CD4-positive, CD25-positive, alpha-beta regulatory T cell (primary cell): ENCODE measurements at regions not wholly inside any gene's neighbourhood (a gene's known extent, or its start where the extent isn't known, plus 50 kb on each side); places are given as distances from the start of the nearest gene placed in this dataset.
A peak's percentile ranks its signal among the peaks of the same experiment; 100 is the strongest.

Experiments
- ATAC-seq, 2 donors: fragments of 150-1000 bp; cut with Tn5 transposase; one replicate each; pipeline ENCODE4 v1.10.0; 2021; ENCODE audit warnings: low read depth in 2 of 2, moderate number of reproducible peaks in 2 of 2, moderate library complexity in 1 of 2
- DNase-seq, 3 donors: peaks; one replicate each; pipeline versions ENCODE4 v3.0.0 to v3.0.0-alpha.2; 2012 to 2022; ENCODE audit warnings: mixed read lengths in 1 of 3
- H3K27ac ChIP-seq: one replicate; pipeline ENCODE4 v1.7.0; 2013; ENCODE audit warnings: mild to moderate bottlenecking, low read length; ENCODE audit not compliant: insufficient read depth, poor library complexity, severe bottlenecking
- H3K27me3 ChIP-seq: one replicate; pipeline ENCODE4 v1.7.0; 2013; ENCODE audit warnings: low read length; ENCODE audit not compliant: control insufficient read depth, insufficient read depth
- H3K36me3 ChIP-seq: one replicate; pipeline ENCODE4 v1.7.0; 2013; ENCODE audit warnings: mild to moderate bottlenecking, low read length, moderate library complexity; ENCODE audit not compliant: control insufficient read depth, insufficient read depth
- H3K4me1 ChIP-seq: 2 replicates; pipeline ENCODE4 v1.7.0; 2013; ENCODE audit warnings: mild to moderate bottlenecking, low read length; ENCODE audit not compliant: insufficient read depth, control insufficient read depth, poor library complexity, severe bottlenecking
- H3K4me3 ChIP-seq: one replicate; pipeline ENCODE4 v1.7.0; 2013; ENCODE audit warnings: low read depth, mild to moderate bottlenecking, low read length, moderate library complexity
- H3K9me3 ChIP-seq, 2 experiments: 1 replicate in 1 of 2; 2 replicates in 1 of 2; pipeline ENCODE4 v1.7.0; 2013; ENCODE audit warnings: low read length in 2 of 2, mild to moderate bottlenecking in 1 of 2, moderate library complexity in 1 of 2; ENCODE audit not compliant: control insufficient read depth in 2 of 2
- H3K27ac Mint-ChIP-seq, 3 donors: one replicate each; pipeline ENCODE4 v1.8.0; 2020 to 2022; ENCODE audit warnings: mild to moderate bottlenecking in 3 of 3, mixed read lengths in 3 of 3, moderate library complexity in 2 of 3
- H3K27me3 Mint-ChIP-seq: one replicate; pipeline ENCODE4 v1.8.0; 2022; ENCODE audit warnings: mild to moderate bottlenecking, mixed read lengths
- H3K36me3 Mint-ChIP-seq: one replicate; pipeline ENCODE4 v1.8.0; 2020; ENCODE audit warnings: mixed read lengths
- H3K4me1 Mint-ChIP-seq, 4 donors: one replicate each; pipeline ENCODE4 v1.8.0; 2020 to 2022; ENCODE audit warnings: mixed read lengths in 4 of 4, mild to moderate bottlenecking in 1 of 4
- H3K4me3 Mint-ChIP-seq, 4 donors: one replicate each; pipeline ENCODE4 v1.8.0; 2020 to 2022; ENCODE audit warnings: mild to moderate bottlenecking in 4 of 4, mixed read lengths in 4 of 4, moderate library complexity in 3 of 4
- H3K9me3 Mint-ChIP-seq, 7 donors: one replicate each; pipeline ENCODE4 v1.8.0; 2020 to 2022; ENCODE audit warnings: mixed read lengths in 7 of 7, mild to moderate bottlenecking in 3 of 7, moderate library complexity in 2 of 7

GRCh38 chr1:198096390-198096789, 60.4 kb upstream of the NEK7 start:
- H3K36me3 ChIP-seq = no peaks in the 10 kb centered on the region
- Mint-ChIP-seq H3K27me3 (peaks cover 4% of the 10 kb centered on the region), H3K27ac (no peak overlapping the region), H3K36me3 (no peaks in the 10 kb centered on the region), H3K4me3 (no peak overlapping the region), H3K9me3 (peaks cover 0 to 4% (median 0%) of the 10 kb centered on the region in 7 donors), H3K4me1 (no peaks in the 10 kb centered on the region)
- no peaks in the 10 kb centered on the region for H3K9me3 ChIP-seq
- no peak for ATAC-seq
- no peak overlapping the region for H3K4me3 ChIP-seq
- DNase-seq = no peak
- H3K4me1 ChIP-seq = no peaks in the 10 kb centered on the region
- H3K27ac ChIP-seq = no peak overlapping the region
- peaks cover 12% of the 10 kb centered on the region for H3K27me3 ChIP-seq

DNA sequence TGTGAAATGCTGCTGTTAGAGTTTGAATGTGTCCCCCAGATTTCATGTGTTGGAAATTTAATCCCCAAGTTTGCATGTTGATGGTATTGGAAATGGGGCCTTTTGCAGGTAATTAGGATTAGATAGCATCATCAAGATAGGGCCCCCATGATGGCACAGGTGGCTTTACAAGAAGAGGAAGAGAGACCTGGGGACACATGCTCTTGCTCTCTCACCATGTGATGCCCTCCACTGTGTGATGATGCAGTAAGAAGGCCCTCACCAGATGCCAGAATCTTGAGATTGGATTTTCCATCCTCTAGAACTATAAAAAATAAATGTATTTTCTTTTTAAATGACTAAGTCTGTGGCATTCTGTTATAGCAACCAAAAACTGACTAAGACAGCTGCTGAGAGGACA, 57.0 kb upstream of the NEK7 start:
- Mint-ChIP-seq H3K9me3 (peaks cover 0 to 4% (median 0%) of the 10 kb centered on the region in 7 donors), H3K4me1 (peaks cover 0 to 5% (median 1%) of the 10 kb centered on the region in 4 donors), H3K27ac (no peak overlapping the region), H3K4me3 (no peak overlapping the region), H3K36me3 (no peaks in the 10 kb centered on the region), H3K27me3 (peaks cover 4% of the 10 kb centered on the region)
- Histone ChIP-seq H3K36me3 (no peaks in the 10 kb centered on the region), H3K27me3 (peaks cover 12% of the 10 kb centered on the region), H3K4me3 (no peak overlapping the region), H3K27ac (no peak overlapping the region), H3K9me3 (no peaks in the 10 kb centered on the region), H3K4me1 (no peaks in the 10 kb centered on the region)
- no peak for ATAC-seq
- DNase-seq = no peak

DNA sequence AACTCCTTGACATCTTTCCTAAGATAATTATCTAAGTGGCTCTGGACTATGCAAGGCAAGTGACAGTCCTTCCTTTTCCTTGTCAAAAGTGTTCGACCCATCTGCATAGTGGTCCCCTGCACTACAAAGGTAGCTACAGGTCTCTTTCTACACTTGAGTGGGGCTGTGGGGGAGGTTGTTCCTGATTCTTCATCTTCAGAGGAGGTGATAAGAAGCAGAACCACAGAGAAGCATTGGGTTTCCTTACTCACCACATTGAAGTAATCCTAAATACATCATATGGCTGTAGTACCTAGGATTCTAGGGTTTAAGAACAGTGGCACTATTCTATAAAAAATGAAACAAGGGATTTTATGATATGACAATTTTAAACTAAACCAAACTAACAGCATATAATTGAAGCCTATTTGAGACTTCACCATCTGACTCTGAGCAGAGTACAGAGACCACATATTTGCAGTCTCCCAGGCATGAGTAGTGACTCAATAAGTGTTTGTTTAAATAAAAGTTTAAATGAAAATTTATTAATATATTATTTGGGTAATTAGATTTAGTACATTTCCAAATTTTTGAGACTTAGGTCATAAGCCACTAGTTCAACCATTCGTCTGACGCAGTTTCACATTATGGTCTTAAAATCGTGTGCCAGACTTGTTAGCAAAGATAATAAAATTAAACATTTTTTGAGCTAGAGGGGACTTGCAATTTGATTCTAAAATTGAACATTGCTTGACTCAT, 54.9 kb upstream of the NEK7 start:
- no peak for ATAC-seq
- Mint-ChIP-seq H3K4me3 (no peak overlapping the region), H3K9me3 (peaks cover 0 to 1% (median 0%) of the 10 kb centered on the region in 7 donors), H3K27me3 (peaks cover 11% of the 10 kb centered on the region), H3K4me1 (peaks cover 0 to 5% (median 1%) of the 10 kb centered on the region in 4 donors), H3K36me3 (no peaks in the 10 kb centered on the region), H3K27ac (no peak overlapping the region)
- no peaks in the 10 kb centered on the region for H3K36me3 ChIP-seq
- H3K27me3 ChIP-seq = peaks cover 10% of the 10 kb centered on the region
- no peak overlapping the region for H3K4me3 ChIP-seq
- H3K27ac ChIP-seq = no peak overlapping the region
- no peak for DNase-seq
- no peaks in the 10 kb centered on the region for H3K4me1 ChIP-seq
- H3K9me3 ChIP-seq = no peaks in the 10 kb centered on the region

- H3K27me3 ChIP-seq = peaks cover 14% of the 10 kb centered on the region
- H3K36me3 ChIP-seq = no peaks in the 10 kb centered on the region
- DNase-seq (peak in 1 of 3 donors; percentile 14), ATAC-seq (no peak)
- no peak overlapping the region for H3K27ac ChIP-seq
- no peaks in the 10 kb centered on the region for H3K9me3 ChIP-seq
- Mint-ChIP-seq H3K4me3 (no peak overlapping the region), H3K9me3 (peaks cover 0 to 1% (median 0%) of the 10 kb centered on the region in 7 donors), H3K27ac (no peak overlapping the region), H3K36me3 (no peaks in the 10 kb centered on the region), H3K27me3 (peaks cover 11% of the 10 kb centered on the region), H3K4me1 (peaks cover 0 to 5% (median 1%) of the 10 kb centered on the region in 4 donors)
- no peak overlapping the region for H3K4me3 ChIP-seq
- no peaks in the 10 kb centered on the region for H3K4me1 ChIP-seq
Observed at GRCh38 chr1:198102454-198102827, 54.4 kb upstream of the NEK7 start.

GRCh38 chr1:198105185-198105584, 51.6 kb upstream of the NEK7 start:
- Histone ChIP-seq H3K27me3 (peaks cover 6% of the 10 kb centered on the region), H3K9me3 (no peaks in the 10 kb centered on the region), H3K27ac (no peak overlapping the region), H3K4me1 (no peaks in the 10 kb centered on the region), H3K36me3 (no peaks in the 10 kb centered on the region), H3K4me3 (no peak overlapping the region)
- ATAC-seq = no peak
- DNase-seq = no peak
- H3K4me1 Mint-ChIP-seq = peaks cover 0 to 5% (median 1%) of the 10 kb centered on the region in 4 donors
- H3K4me3 Mint-ChIP-seq = no peak overlapping the region
- peak overlapping the region in 1 of 3 donors; percentile 76 for H3K27ac Mint-ChIP-seq
- peaks cover 11% of the 10 kb centered on the region for H3K27me3 Mint-ChIP-seq
- peaks cover 0 to 2% (median 0%) of the 10 kb centered on the region in 7 donors for H3K9me3 Mint-ChIP-seq
- no peaks in the 10 kb centered on the region for H3K36me3 Mint-ChIP-seq

GRCh38 chr1:198106011-198106410, 50.8 kb upstream of the NEK7 start:
- H3K4me1 ChIP-seq = no peaks in the 10 kb centered on the region
- DNase-seq = no peak
- H3K27ac Mint-ChIP-seq = no peak overlapping the region
- H3K36me3 Mint-ChIP-seq = no peaks in the 10 kb centered on the region
- H3K9me3 Mint-ChIP-seq = peaks cover 0 to 2% (median 0%) of the 10 kb centered on the region in 7 donors
- H3K36me3 ChIP-seq = no peaks in the 10 kb centered on the region
- no peaks in the 10 kb centered on the region for H3K9me3 ChIP-seq
- no peak overlapping the region for H3K27ac ChIP-seq
- peaks cover 11% of the 10 kb centered on the region for H3K27me3 Mint-ChIP-seq
- ATAC-seq = no peak
- peaks cover 0 to 5% (median 1%) of the 10 kb centered on the region in 4 donors for H3K4me1 Mint-ChIP-seq
- no peak overlapping the region for H3K4me3 ChIP-seq
- no peak overlapping the region for H3K4me3 Mint-ChIP-seq
- peaks cover 5% of the 10 kb centered on the region for H3K27me3 ChIP-seq
